GM12892 (cell line): ENCODE measurements at regions not wholly inside any gene's neighbourhood (a gene's known extent, or its start where the extent isn't known, plus 50 kb on each side); places are given as distances from the start of the nearest gene placed in this dataset.

Experiments
- DNase-seq: peaks from one replicate; pipeline ENCODE4 v3.0.0; 2011; ENCODE audit not compliant: insufficient read length
- FAIRE-seq: peaks from 2 replicates; lab custom pipeline; 2011; peaks lifted over from hg19 to GRCh38; lab: Jason Lieb, UNC
- POLR2A ChIP-seq: IDR thresholded peaks from 2 replicates; pipeline ENCODE4 v1.6.1; 2011; ENCODE audit warnings: low read depth, low read length, control low read depth
- POLR2AphosphoS5 ChIP-seq: IDR thresholded peaks from 2 replicates; pipeline ENCODE4 v1.6.1; 2011; ENCODE audit warnings: low read depth, low read length, control low read depth
- TAF1 ChIP-seq: IDR thresholded peaks from 2 replicates; pipeline ENCODE4 v1.6.1; 2011; ENCODE audit warnings: low read depth, mild to moderate bottlenecking, control low read depth, low read length, borderline replicate concordance

DNA sequence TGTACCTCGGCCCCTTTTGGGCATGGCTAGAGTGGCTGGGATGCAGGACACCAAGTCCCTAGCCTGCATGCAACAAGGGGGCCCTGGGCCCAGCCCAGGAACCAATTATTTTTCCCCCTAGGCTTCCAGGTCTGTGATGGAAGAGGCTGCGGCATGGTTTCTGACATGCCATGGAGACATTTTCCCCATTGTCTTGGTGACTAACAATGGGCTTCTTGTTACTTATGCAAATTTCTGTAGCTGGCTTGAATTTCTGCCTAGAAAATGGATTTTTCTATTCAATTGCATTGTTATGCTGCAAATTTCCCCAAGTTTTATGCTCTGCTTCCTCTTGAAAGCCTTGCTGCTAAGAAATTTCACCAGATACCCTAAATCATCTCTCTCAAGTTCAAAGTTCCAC, 1269.6 kb upstream of the CITED2 start:
- TF ChIP-seq POLR2AphosphoS5 (no peak), TAF1 (no peak), POLR2A (no peak)
- FAIRE-seq (no peak), DNase-seq (no peak)

GRCh38 chr6:140641412-140641811, 1267.0 kb upstream of the CITED2 start:
- FAIRE-seq (no peak), DNase-seq (no peak)
- TF ChIP-seq TAF1 (no peak), POLR2AphosphoS5 (no peak), POLR2A (no peak)

DNA sequence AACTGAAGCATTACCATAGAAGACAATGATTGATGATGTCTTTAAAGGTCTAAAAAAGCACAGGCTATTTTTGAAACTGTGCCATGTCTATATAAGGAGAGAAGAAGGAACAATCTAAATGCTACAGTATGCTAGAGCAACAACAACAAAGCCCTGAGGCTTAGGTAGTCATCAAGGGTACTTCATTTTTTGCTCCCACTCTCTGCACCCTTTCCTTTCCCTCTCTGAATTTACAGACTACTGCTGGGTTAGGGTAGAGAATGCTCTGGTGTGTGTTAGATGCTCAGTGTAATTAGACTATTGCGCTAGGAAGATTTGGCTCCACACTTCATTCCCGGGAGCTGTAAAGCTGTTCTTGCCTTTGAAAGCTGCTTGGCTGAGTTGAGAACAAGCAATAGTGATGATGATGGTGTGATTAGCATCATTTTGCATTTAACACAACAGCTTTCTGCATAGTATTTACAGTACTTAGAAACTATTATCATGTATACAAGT, 1262.5 kb upstream of the CITED2 start:
- no peak for TF ChIP-seq POLR2AphosphoS5
- no peak for TF ChIP-seq POLR2A
- no peak for TF ChIP-seq TAF1
- no peak for DNase-seq
- no peak for FAIRE-seq

- DNase-seq (no peak), FAIRE-seq (peak; percentile 89)
- peak; percentile 30; the same call in 1 of the 2 replicates for TF ChIP-seq POLR2A
- no peak for TF ChIP-seq TAF1
- TF ChIP-seq POLR2AphosphoS5 = no peak
Measured at GRCh38 chr6:140636271-140636907, 1261.9 kb upstream of the CITED2 start.

DNA sequence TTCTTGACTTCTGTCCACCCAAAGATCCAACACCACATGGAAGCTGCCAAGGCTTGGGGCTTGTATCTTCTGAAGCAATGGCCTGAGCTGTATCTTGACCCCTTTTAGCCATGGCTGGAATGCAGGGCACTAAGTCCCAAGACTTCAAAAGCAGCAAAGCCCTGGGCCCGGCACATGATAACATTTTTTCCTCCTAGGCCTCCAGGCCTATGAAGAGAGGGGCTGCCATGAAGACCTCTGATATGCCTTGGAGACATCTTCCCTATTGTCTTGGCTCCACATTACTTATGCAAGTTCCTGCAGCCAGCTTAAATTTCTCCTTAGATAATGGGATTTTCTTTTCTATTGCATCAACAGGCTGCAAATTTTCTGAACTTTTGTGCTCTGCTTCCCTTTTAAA, 1252.6 kb upstream of the CITED2 start:
- TF ChIP-seq POLR2A (no peak), TAF1 (no peak), POLR2AphosphoS5 (no peak)
- no peak for FAIRE-seq

GRCh38 chr6:140623498-140623897, 1249.0 kb upstream of the CITED2 start:
- no peak for DNase-seq
- FAIRE-seq = no peak

More for the DNA sequence above, 1252.6 kb upstream of the CITED2 start:
- DNase-seq = no peak

DNA sequence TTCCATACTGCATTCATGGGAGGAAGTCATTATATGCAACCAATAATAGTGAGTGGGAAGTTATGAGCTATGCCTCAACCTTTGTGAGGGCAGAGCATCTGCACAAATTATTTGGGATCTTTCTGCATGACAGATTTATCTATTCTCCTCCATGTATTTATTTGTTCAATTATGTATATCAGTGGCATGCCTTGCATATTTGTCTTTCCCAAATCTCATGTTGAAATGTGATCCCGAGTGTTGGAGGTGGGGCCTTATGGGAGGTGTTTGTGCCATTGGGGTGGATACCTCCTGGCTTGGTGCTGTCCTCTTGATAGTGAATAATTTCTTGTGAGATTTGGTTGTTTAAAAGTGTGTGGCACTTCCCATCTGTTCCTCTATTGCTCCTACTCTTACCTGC, 1246.0 kb upstream of the CITED2 start:
- FAIRE-seq = no peak
- no peak for DNase-seq
- TF ChIP-seq POLR2A = no peak
- TF ChIP-seq POLR2AphosphoS5 = no peak
- no peak for TF ChIP-seq TAF1

More at GRCh38 chr6:140623498-140623897, 1249.0 kb upstream of the CITED2 start:
- TF ChIP-seq POLR2A (no peak), POLR2AphosphoS5 (no peak), TAF1 (no peak)

DNA sequence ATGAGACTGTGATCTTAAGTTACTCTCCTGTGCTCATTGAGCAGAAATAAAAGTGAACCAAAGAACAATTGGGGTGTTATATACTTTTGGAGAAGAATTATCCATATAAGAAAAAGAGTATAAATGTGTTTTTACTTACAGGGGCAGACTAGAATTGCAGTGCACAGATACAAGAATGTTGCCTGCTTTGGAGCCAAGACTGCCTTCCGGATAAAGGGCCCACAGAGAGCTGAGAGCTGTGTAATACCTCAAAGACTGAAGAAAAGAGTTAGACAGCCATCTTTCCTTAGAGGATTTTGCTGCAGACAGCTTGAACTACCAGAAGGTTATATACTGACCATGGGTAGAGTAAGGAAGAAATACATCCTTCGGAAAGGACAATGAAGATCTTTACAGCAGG, 1235.5 kb upstream of the CITED2 start:
- FAIRE-seq (no peak), DNase-seq (no peak)
- TF ChIP-seq POLR2AphosphoS5 = no peak
- TF ChIP-seq POLR2A = no peak
- no peak for TF ChIP-seq TAF1

GRCh38 chr6:140609321-140609720, 1234.9 kb upstream of the CITED2 start:
- DNase-seq (no peak), FAIRE-seq (no peak)
- TF ChIP-seq TAF1 = no peak
- TF ChIP-seq POLR2AphosphoS5 = no peak
- no peak for TF ChIP-seq POLR2A

- FAIRE-seq = no peak
- TF ChIP-seq POLR2A (no peak), TAF1 (no peak)
- DNase-seq = no peak
Measured at GRCh38 chr6:140604786-140605185, 1230.3 kb upstream of the CITED2 start.

DNA sequence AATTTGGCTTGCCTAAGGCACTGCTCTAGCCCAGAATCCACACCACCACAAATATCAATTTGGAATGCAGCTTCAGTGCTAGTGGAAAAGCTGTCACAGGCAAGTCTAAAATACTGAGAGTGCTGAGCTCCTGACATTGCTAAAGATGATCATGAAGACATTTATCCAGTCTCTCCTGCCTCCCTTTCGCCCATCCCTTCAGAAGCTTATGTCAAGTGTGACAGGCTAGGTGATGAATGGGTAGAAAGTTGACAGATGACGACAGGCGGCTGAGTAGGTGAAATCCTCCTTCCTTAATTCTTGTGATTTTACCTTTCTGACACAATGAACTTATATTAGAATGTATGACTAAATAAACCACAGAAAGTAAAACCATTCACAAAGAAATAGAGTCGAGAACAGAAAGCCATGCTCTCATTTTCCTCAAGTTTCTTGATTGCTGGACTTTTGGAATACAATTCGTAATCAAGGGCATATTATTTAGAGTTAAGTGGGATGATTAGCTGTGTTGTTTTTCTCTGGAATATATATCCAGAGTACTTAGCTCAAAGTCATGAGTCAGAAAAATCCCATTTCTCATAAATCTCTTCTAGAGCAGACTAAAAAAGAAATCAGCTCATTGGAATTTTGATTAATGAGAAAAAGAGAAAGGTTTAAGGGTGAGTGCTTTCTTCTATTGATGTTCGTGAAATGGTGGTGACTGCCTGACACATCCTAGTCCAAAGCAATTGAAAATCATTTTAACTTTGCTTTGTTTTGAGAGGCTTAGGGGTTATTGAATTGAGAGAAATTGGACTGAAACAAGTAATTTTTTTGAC, 1228.2 kb upstream of the CITED2 start:
- TF ChIP-seq POLR2AphosphoS5 = no peak
- no peak for TF ChIP-seq TAF1
- no peak for TF ChIP-seq POLR2A
- FAIRE-seq = no peak
- no peak for DNase-seq
